HEK293T (cell line): ENCODE measurements at regions not wholly inside any gene's neighbourhood (a gene's known extent, or its start where the extent isn't known, plus 50 kb on each side); places are given as distances from the start of the nearest gene placed in this dataset.

ENCODE experiments used
- ARNT ChIP-seq: fragments of 450-650 bp; IDR thresholded peaks from 2 replicates; pipeline ENCODE4 v1.6.1; 2017; ENCODE audit warnings: mild to moderate bottlenecking
- BHLHE40 ChIP-seq: fragments of 450-650 bp; IDR thresholded peaks from 2 replicates; pipeline ENCODE4 v1.6.1; 2016; ENCODE audit warnings: mild to moderate bottlenecking, moderate library complexity, borderline replicate concordance
- CTBP1 ChIP-seq: fragments of 450-650 bp; IDR thresholded peaks from 2 replicates; pipeline ENCODE4 v1.6.1; 2016; ENCODE audit warnings: borderline replicate concordance
- ELF4 ChIP-seq: fragments of 450-650 bp; IDR thresholded peaks from 2 replicates; pipeline ENCODE4 v1.6.1; 2017; ENCODE audit warnings: antibody characterized with exemption
- FOXA1 ChIP-seq: fragments of 450-650 bp; IDR thresholded peaks from 2 replicates; pipeline ENCODE4 v1.6.1; 2016; ENCODE audit warnings: mild to moderate bottlenecking
- FOXK2 ChIP-seq: fragments of 450-650 bp; IDR thresholded peaks from 2 replicates; pipeline ENCODE4 v1.6.1; 2016; ENCODE audit warnings: mild to moderate bottlenecking
- HDGF ChIP-seq: fragments of 450-650 bp; IDR thresholded peaks from 2 replicates; pipeline ENCODE4 v1.6.1; 2017; ENCODE audit warnings: antibody characterized with exemption, borderline replicate concordance
- LEF1 ChIP-seq: fragments of 450-650 bp; IDR thresholded peaks from 2 replicates; pipeline ENCODE4 v1.6.1; 2017; ENCODE audit warnings: mild to moderate bottlenecking, borderline replicate concordance
- NFRKB ChIP-seq: fragments of 450-650 bp; IDR thresholded peaks from 2 replicates; pipeline ENCODE4 v1.6.1; 2016; ENCODE audit warnings: mild to moderate bottlenecking, moderate library complexity
- SUZ12 ChIP-seq: fragments of 450-650 bp; IDR thresholded peaks from 2 replicates; pipeline ENCODE4 v1.6.1; 2016; ENCODE audit warnings: mild to moderate bottlenecking
- TARDBP ChIP-seq: fragments of 450-650 bp; IDR thresholded peaks from 2 replicates; pipeline ENCODE4 v1.6.1; 2016
- ZNF384 ChIP-seq: fragments of 450-650 bp; IDR thresholded peaks from 2 replicates; pipeline ENCODE4 v1.6.1; 2016
- TF ChIP-seq, protein P1 (sequence below): fragments of 450-650 bp; IDR thresholded peaks from 2 replicates; pipeline ENCODE4 v1.6.1; 2016

DNA sequence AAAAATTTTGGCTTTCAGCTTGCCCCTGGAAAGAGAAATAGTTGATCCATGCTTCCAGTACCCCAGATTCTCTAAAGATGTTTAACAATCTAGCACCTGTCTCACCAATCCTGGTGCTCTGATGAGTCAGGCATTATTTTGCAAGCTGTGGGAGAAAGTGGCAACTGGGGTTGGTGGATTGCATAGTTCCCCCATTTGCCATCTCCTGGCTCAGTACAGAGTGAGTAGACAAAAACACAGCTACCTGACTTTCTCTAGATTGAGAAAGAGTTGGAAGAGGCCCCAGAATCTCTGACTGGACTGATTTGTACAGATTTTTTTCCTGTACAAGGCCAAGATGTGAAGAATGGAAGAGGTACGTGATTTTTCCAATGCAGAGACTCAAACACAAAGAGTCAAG, 75.1 kb upstream of the NEGR1 start:
- TF ChIP-seq FOXA1 (no peak), SUZ12 (no peak), ELF4 (no peak), TARDBP (no peak), FOXK2 (no peak), ZNF384 (no peak), BHLHE40 (no peak), CTBP1 (no peak), ARNT (no peak), NFRKB (no peak), LEF1 (no peak), HDGF (no peak)
- TF ChIP-seq, protein P1, sequence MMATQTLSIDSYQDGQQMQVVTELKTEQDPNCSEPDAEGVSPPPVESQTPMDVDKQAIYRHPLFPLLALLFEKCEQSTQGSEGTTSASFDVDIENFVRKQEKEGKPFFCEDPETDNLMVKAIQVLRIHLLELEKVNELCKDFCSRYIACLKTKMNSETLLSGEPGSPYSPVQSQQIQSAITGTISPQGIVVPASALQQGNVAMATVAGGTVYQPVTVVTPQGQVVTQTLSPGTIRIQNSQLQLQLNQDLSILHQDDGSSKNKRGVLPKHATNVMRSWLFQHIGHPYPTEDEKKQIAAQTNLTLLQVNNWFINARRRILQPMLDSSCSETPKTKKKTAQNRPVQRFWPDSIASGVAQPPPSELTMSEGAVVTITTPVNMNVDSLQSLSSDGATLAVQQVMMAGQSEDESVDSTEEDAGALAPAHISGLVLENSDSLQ, result no peak
